Lower leg skin (tissue), 3 donors: ENCODE measurements at regions not wholly inside any gene's neighbourhood (a gene's known extent, or its start where the extent isn't known, plus 50 kb on each side); places are given as distances from the start of the nearest gene placed in this dataset.

ENCODE experiments used
- CTCF ChIP-seq, 3 donors: fragments of 450-650 bp; IDR thresholded peaks; one replicate each; pipeline ENCODE4 v1.5.1; 2016; ENCODE audit warnings: antibody characterized with exemption in 3 of 3, mild to moderate bottlenecking in 3 of 3, moderate library complexity in 2 of 3
- POLR2A ChIP-seq, 2 donors: fragments of 450-650 bp; IDR thresholded peaks; one replicate each; pipeline ENCODE4 v1.6.1; 2016 to 2017; ENCODE audit warnings: antibody characterized with exemption in 2 of 2, mild to moderate bottlenecking in 1 of 2, moderate library complexity in 1 of 2

DNA sequence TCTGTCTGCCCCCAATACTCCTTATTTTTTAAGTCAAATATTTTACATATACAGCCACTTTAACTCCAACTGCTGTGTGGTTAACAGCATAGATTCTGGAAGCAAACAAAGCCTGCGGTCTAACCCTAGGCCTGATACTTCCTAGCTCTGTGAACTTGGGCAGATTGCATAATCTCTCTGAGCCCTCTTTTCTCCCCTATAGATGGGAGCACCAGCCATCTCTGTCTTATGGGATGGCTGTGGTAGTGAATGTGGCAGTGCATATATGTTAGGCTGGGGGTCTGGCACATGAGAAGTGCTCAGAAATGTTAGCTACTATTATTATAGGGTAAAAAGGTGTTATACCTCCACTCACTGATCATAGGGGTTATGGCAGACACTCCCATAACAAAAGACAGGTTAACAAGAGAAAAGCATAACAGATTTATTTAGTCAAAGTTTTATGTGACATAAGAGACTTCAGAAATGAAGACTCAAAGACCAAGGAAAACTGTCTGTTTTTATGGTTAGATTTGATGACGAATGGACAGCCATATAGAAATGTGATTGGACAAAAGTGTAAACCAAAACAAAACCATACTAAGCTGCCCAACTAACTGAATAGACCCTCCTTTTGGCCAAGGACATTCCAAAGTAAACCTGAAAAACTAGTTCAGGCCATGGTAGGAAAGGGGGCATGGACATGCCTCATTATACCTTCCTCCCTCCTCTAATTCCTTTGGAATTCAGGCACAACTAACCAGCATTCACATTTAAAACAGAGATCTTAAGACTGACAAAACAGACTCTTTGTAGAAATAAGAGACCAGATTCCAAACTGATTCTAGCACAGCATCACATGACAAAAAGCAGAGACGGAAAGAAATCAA, 53.9 kb upstream of the DAZL start:
- TF ChIP-seq POLR2A (IDR thresholded peaks at IDR 0.05) (no peak), CTCF (IDR thresholded peaks at IDR 0.05) (no peak)
